ENCODE measurements at regions not wholly inside any gene's neighbourhood (a gene's known extent, or its start where the extent isn't known, plus 50 kb on each side); places are given as distances from the start of the nearest gene placed in this dataset.

DNA sequence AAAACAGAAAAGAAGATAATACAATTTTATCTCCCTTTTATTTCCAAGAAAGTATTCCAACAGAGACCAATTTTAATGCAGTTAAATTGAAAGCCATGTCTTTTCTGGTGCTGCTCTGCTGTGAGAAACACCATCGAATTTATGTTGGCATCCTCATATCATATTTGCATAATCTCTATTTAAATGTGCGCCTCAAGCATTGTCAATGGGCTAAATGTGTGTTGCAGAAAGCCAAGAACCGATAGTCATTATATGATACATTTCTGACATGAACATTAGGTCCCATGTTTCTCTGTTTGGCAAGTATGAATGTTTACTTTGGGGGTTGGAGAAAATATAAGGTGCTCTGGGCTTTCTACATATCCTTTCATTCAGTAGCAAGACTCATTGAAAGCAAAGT is 1023.5 kb upstream of the CELF2 start:
- no peak overlapping the region for H3K4me2 ChIP-seq (ENCODE audit: low read length)
- H3K27ac ChIP-seq (ENCODE audit: low read depth, low read length, poor library complexity, severe bottlenecking), result no peak overlapping the region
- no peaks in the 10 kb centered on the region for H3K9me3 ChIP-seq (ENCODE audit: low read length)
- no peak overlapping the region for H3K9ac ChIP-seq (ENCODE audit: low read length)
- H3F3A ChIP-seq (ENCODE audit: insufficient read depth, low read length), result no peaks in the 10 kb centered on the region
- no peaks in the 10 kb centered on the region for H3K36me3 ChIP-seq (ENCODE audit: insufficient read depth, low read length)
- H3K4me1 ChIP-seq (ENCODE audit: insufficient read depth, low read length, severe bottlenecking), result no peaks in the 10 kb centered on the region
- no peaks in the 10 kb centered on the region for H3K27me3 ChIP-seq (ENCODE audit: insufficient read depth, low read length)
- TF ChIP-seq EZH2 (IDR thresholded peaks at IDR 0.05; ENCODE audit: borderline replicate concordance, low read length), result no peak
- no peak for TF ChIP-seq CTCF (IDR thresholded peaks at IDR 0.05; ENCODE audit: low read length)
- no peak overlapping the region for H3K4me3 ChIP-seq (ENCODE audit: low read depth, low read length, poor library complexity, severe bottlenecking)
- H3K9me2 ChIP-seq (ENCODE audit: low read depth, low read length), result no peaks in the 10 kb centered on the region
- H4K20me1 ChIP-seq (ENCODE audit: insufficient read depth, low read length), result no peaks in the 10 kb centered on the region
- H3K79me2 ChIP-seq (ENCODE audit: insufficient read depth, low read length), result no peaks in the 10 kb centered on the region
- H2AFZ ChIP-seq (ENCODE audit: low read length), result no peak overlapping the region

DNA sequence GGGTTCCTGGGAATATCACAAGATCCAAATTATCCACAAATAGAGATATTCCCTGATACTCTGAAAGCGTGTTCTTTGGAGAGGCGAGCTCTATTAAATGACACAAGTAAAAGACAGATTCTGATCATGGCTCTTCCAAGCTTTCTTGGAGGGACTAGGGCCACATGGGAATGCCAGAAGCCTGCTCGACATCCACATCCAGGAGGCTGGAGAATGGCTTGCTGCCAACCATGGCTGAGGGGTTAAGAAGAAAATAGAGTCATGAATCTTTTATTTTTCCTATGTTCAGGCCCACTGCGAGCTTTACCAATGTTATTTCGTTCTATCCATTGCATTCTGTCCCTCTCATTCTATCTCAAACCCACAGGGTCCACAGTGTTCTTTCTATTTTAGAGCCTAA is 1018.0 kb upstream of the CELF2 start:
- TF ChIP-seq EZH2 (IDR thresholded peaks at IDR 0.05; ENCODE audit: borderline replicate concordance, low read length) (no peak), CTCF (IDR thresholded peaks at IDR 0.05; ENCODE audit: low read length) (no peak)

GRCh38 chr10:10007957-10008356 is 1009.7 kb upstream of the CELF2 start:
- Histone ChIP-seq H3K9ac (ENCODE audit: low read length) (no peak overlapping the region), H3F3A (ENCODE audit: insufficient read depth, low read length) (no peaks in the 10 kb centered on the region), H3K4me1 (ENCODE audit: insufficient read depth, low read length, severe bottlenecking) (no peaks in the 10 kb centered on the region), H4K20me1 (ENCODE audit: insufficient read depth, low read length) (no peaks in the 10 kb centered on the region), H3K4me3 (ENCODE audit: low read depth, low read length, poor library complexity, severe bottlenecking) (no peak overlapping the region), H2AFZ (ENCODE audit: low read length) (no peak overlapping the region), H3K4me2 (ENCODE audit: low read length) (no peak overlapping the region), H3K9me3 (ENCODE audit: low read length) (no peaks in the 10 kb centered on the region), H3K27ac (ENCODE audit: low read depth, low read length, poor library complexity, severe bottlenecking) (no peak overlapping the region), H3K79me2 (ENCODE audit: insufficient read depth, low read length) (no peaks in the 10 kb centered on the region), H3K9me2 (ENCODE audit: low read depth, low read length) (no peaks in the 10 kb centered on the region), H3K36me3 (ENCODE audit: insufficient read depth, low read length) (no peaks in the 10 kb centered on the region), H3K27me3 (ENCODE audit: insufficient read depth, low read length) (no peaks in the 10 kb centered on the region)
- TF ChIP-seq CTCF (IDR thresholded peaks at IDR 0.05; ENCODE audit: low read length) (no peak), EZH2 (IDR thresholded peaks at IDR 0.05; ENCODE audit: borderline replicate concordance, low read length) (no peak)

More for the DNA sequence above, 1018.0 kb upstream of the CELF2 start:
- no peak overlapping the region for H3K27ac ChIP-seq (ENCODE audit: low read depth, low read length, poor library complexity, severe bottlenecking)
- no peaks in the 10 kb centered on the region for H3K4me1 ChIP-seq (ENCODE audit: insufficient read depth, low read length, severe bottlenecking)
- no peaks in the 10 kb centered on the region for H3K9me3 ChIP-seq (ENCODE audit: low read length)
- no peak overlapping the region for H3K4me2 ChIP-seq (ENCODE audit: low read length)
- no peaks in the 10 kb centered on the region for H3K27me3 ChIP-seq (ENCODE audit: insufficient read depth, low read length)
- no peak overlapping the region for H3K4me3 ChIP-seq (ENCODE audit: low read depth, low read length, poor library complexity, severe bottlenecking)
- H3F3A ChIP-seq (ENCODE audit: insufficient read depth, low read length), result no peaks in the 10 kb centered on the region
- H3K79me2 ChIP-seq (ENCODE audit: insufficient read depth, low read length), result no peaks in the 10 kb centered on the region
- H2AFZ ChIP-seq (ENCODE audit: low read length), result no peak overlapping the region
- H4K20me1 ChIP-seq (ENCODE audit: insufficient read depth, low read length), result no peaks in the 10 kb centered on the region
- no peaks in the 10 kb centered on the region for H3K9me2 ChIP-seq (ENCODE audit: low read depth, low read length)
- no peaks in the 10 kb centered on the region for H3K36me3 ChIP-seq (ENCODE audit: insufficient read depth, low read length)
- H3K9ac ChIP-seq (ENCODE audit: low read length), result no peak overlapping the region
